Prostate gland (tissue), 2 donors: ENCODE measurements at regions not wholly inside any gene's neighbourhood (a gene's known extent, or its start where the extent isn't known, plus 50 kb on each side); places are given as distances from the start of the nearest gene placed in this dataset.

Experiments used
- DNase-seq: peaks from one replicate; pipeline ENCODE4 v3.0.0-alpha.2; 2019; ENCODE audit warnings: low spot score
- H3K27ac ChIP-seq, 2 donors: fragments of 200-600 bp; sonication (generic); 2 replicates each; pipeline ENCODE4 v1.5.1; 2017 to 2019
- H3K27me3 ChIP-seq: fragments of 200-600 bp; sonication (generic); replicated peaks from 2 replicates; pipeline ENCODE4 v1.5.1; 2019; ENCODE audit not compliant: insufficient read depth
- H3K36me3 ChIP-seq, 2 donors: fragments of 200-600 bp; sonication (generic); 1 replicate in 1 of 2; 2 replicates in 1 of 2; pipeline versions ENCODE4 v1.5.1 to v1.8.1; 2017 to 2019
- H3K4me1 ChIP-seq: fragments of 200-600 bp; sonication (generic); replicated peaks from 2 replicates; pipeline ENCODE4 v1.5.1; 2019
- H3K4me3 ChIP-seq, 2 donors: fragments of 200-600 bp; sonication (generic); 2 replicates each; pipeline ENCODE4 v1.5.1; 2017 to 2019
- H3K9me3 ChIP-seq: fragments of 200-600 bp; sonication (generic); 2 replicates; pipeline ENCODE4 v1.5.1; 2017
- CTCF ChIP-seq, 4 experiments: fragments of 200-600 bp in 2 of 4; fragments of 450-650 bp in 2 of 4; sonication (generic) in 2 of 4; IDR thresholded peaks; 1 replicate in 3 of 4; 2 replicates in 1 of 4; pipeline ENCODE4 v1.5.1; 2016 to 2019; ENCODE audit warnings: antibody characterized with exemption in 4 of 4, mild to moderate bottlenecking in 2 of 4, moderate library complexity in 2 of 4
- POLR2A ChIP-seq: fragments of 450-650 bp; IDR thresholded peaks from one replicate; pipeline ENCODE4 v1.6.1; 2016; ENCODE audit warnings: antibody characterized with exemption, mild to moderate bottlenecking
- POLR2AphosphoS5 ChIP-seq: sonication (generic); formaldehyde crosslinking; IDR thresholded peaks from one replicate; pipeline ENCODE4 v1.6.1; 2017; ENCODE audit warnings: antibody characterized with exemption
- WGBS: methylation state at CpG from one replicate; pipeline ENCODE4 v1.1.5; 2018; 5-methylcytosine and 5-hydroxymethylcytosine counted together
- intact Hi-C: fragments of 100-400 bp; cut with DNase I; formaldehyde crosslinking; loops from one replicate; pipeline ENCODE4 v1.14.2; 2022

GRCh38 chr6:154653853-154654252 lies 79.4 kb upstream of the SCAF8 start:
- intact Hi-C loops: no loop called here
- no peaks in the 10 kb centered on the region for H3K27me3 ChIP-seq
- DNase-seq: no peak
- no peak overlapping the region for H3K27ac ChIP-seq
- no peaks in the 10 kb centered on the region for H3K4me1 ChIP-seq
- H3K4me3 ChIP-seq: no peak overlapping the region
- TF ChIP-seq POLR2AphosphoS5: peak; percentile 34
- TF ChIP-seq POLR2A: no peak
- WGBS: 15% methylated on average over 4 of the region's 4 CpGs
- H3K9me3 ChIP-seq: no peaks in the 10 kb centered on the region
- H3K36me3 ChIP-seq: no peaks in the 10 kb centered on the region

DNA sequence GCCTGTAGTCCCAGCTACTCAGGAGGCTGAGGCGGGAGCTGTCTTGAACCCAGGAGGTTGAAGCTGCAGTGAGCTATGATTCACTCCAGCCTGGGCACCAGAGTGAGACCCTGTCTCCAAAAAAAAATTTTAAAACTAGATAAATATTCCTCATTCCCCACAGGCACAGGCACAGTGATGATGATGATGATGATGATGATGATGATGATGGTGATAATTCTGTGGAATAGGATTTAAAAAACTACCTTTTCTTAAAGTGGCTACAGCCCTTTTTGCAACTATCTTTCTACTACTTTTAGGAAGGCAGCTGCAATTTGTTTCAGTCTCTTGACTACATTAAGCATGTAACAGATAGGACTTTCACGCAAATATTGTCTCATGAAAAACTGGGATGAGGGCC lies 76.6 kb upstream of the SCAF8 start:
- Histone ChIP-seq H3K27ac (no peak overlapping the region), H3K4me3 (no peak overlapping the region), H3K27me3 (no peaks in the 10 kb centered on the region), H3K9me3 (no peaks in the 10 kb centered on the region), H3K36me3 (no peaks in the 10 kb centered on the region), H3K4me1 (no peaks in the 10 kb centered on the region)
- no peak for DNase-seq
- TF ChIP-seq CTCF (IDR thresholded peaks at IDR 0.05): no peak
- no peak for TF ChIP-seq POLR2A
- no peak for TF ChIP-seq POLR2AphosphoS5
- intact Hi-C loops: no loop called here
- WGBS: 98% methylated on average over 2 of the region's 2 CpGs

DNA sequence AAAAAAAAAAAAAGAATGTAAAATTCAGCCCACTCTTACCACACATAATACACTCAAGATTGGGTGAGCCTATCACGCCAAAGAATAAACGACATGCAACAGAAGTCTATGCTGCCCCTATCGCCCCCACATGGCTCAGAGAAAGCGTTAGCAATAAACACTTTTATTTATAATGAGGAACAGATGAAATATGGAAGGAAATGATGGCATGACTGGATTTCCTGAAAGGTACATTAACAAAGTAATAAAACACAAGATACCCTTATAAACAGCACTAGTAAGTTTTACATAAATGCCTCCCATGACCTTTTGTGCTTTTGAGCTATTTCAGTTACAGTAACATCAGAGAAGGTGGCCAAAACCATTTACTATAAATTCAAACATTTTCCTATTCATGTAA lies 71.4 kb upstream of the SCAF8 start:
- Histone ChIP-seq H3K27ac (no peak overlapping the region), H3K27me3 (no peaks in the 10 kb centered on the region), H3K4me1 (no peaks in the 10 kb centered on the region), H3K9me3 (no peaks in the 10 kb centered on the region), H3K4me3 (no peak overlapping the region), H3K36me3 (no peaks in the 10 kb centered on the region)
- TF ChIP-seq CTCF (IDR thresholded peaks at IDR 0.05): no peak
- no peak for TF ChIP-seq POLR2A
- TF ChIP-seq POLR2AphosphoS5: no peak
- WGBS: 42% methylated on average over 4 of the region's 4 CpGs
- intact Hi-C loops: no loop called here
- no peak for DNase-seq

GRCh38 chr6:154664287-154664686 lies 68.9 kb upstream of the SCAF8 start:
- no peak for TF ChIP-seq POLR2AphosphoS5
- TF ChIP-seq CTCF (IDR thresholded peaks at IDR 0.05): no peak
- no peak for TF ChIP-seq POLR2A
- Histone ChIP-seq H3K9me3 (no peaks in the 10 kb centered on the region), H3K4me1 (no peaks in the 10 kb centered on the region), H3K4me3 (no peak overlapping the region), H3K27me3 (no peaks in the 10 kb centered on the region), H3K36me3 (no peaks in the 10 kb centered on the region), H3K27ac (no peak overlapping the region)
- no peak for DNase-seq
- intact Hi-C loops: no loop called here
- 74% methylated on average over 3 of the region's 3 CpGs for WGBS

- Histone ChIP-seq H3K4me3 (no peak overlapping the region), H3K27me3 (no peaks in the 10 kb centered on the region), H3K27ac (no peak overlapping the region), H3K9me3 (no peaks in the 10 kb centered on the region), H3K36me3 (no peaks in the 10 kb centered on the region), H3K4me1 (no peaks in the 10 kb centered on the region)
- intact Hi-C loops: no loop called here
- 90% methylated on average over 2 of the region's 2 CpGs for WGBS
- no peak for DNase-seq
- no peak for TF ChIP-seq POLR2AphosphoS5
- no peak for TF ChIP-seq POLR2A
- TF ChIP-seq CTCF (IDR thresholded peaks at IDR 0.05): no peak
These were observed 65.1 kb upstream of the SCAF8 start for GRCh38 chr6:154668156-154668555.
